Memory B cell (primary cell): ENCODE measurements at regions not wholly inside any gene's neighbourhood (a gene's known extent, or its start where the extent isn't known, plus 50 kb on each side); places are given as distances from the start of the nearest gene placed in this dataset.

ENCODE experiments used
- ATAC-seq: fragments of 150-1000 bp; cut with Tn5 transposase; 2 replicates; pipeline ENCODE4 v1.10.0; 2021; ENCODE audit warnings: low read depth, mild to moderate bottlenecking, moderate library complexity
- DNase-seq, 2 donors: peaks; one replicate each; pipeline ENCODE4 v3.0.0; 2022; ENCODE audit warnings: low spot score in 2 of 2
- H3K27ac Mint-ChIP-seq: one replicate; pipeline ENCODE4 v1.8.0; 2022; ENCODE audit warnings: mild to moderate bottlenecking, moderate library complexity, mixed read lengths
- H3K27me3 Mint-ChIP-seq: one replicate; pipeline ENCODE4 v1.8.0; 2022; ENCODE audit warnings: mixed read lengths
- H3K36me3 Mint-ChIP-seq: one replicate; pipeline ENCODE4 v1.8.0; 2022; ENCODE audit warnings: mild to moderate bottlenecking, mixed read lengths
- H3K4me1 Mint-ChIP-seq: one replicate; pipeline ENCODE4 v1.8.0; 2022; ENCODE audit warnings: mixed read lengths
- H3K4me3 Mint-ChIP-seq: one replicate; pipeline ENCODE4 v1.8.0; 2022; ENCODE audit warnings: mild to moderate bottlenecking, moderate library complexity, mixed read lengths
- H3K9me3 Mint-ChIP-seq: one replicate; pipeline ENCODE4 v1.8.0; 2022; ENCODE audit warnings: mixed read lengths

DNA sequence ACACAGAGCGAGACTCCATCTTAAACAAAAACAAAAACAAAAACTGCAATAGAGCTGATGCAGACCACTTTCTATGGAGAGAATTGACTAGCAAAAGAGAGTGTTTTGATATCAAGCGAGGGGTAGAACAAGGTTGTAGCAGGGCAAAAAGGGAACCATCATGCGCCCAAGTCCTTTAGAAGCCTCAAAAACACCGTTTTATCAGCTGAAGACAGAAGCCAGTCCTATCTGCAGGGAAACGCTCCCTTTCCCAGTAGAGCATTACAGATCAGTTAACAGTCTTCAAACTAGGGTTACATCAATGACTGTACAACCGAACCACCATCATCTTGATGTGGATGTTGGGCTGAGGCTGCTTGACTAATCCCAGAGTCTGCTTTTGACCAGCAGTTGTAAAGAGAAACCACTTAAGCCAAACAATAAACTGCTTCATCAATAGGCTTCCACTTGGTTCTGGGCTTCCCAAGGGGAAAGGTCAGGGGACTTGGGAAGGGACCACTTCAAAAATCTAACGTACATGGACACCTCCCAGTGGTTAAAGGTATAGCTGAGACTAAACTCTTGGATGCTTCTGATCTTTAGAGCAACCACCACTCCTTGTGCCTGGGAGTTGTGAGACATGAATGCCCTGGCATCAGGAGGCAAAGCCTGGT lies 59.6 kb upstream of the SPDEF start:
- Mint-ChIP-seq H3K9me3 (no peaks in the 10 kb centered on the region), H3K27ac (peak overlapping the region; percentile 51)
- no peak for ATAC-seq

DNA sequence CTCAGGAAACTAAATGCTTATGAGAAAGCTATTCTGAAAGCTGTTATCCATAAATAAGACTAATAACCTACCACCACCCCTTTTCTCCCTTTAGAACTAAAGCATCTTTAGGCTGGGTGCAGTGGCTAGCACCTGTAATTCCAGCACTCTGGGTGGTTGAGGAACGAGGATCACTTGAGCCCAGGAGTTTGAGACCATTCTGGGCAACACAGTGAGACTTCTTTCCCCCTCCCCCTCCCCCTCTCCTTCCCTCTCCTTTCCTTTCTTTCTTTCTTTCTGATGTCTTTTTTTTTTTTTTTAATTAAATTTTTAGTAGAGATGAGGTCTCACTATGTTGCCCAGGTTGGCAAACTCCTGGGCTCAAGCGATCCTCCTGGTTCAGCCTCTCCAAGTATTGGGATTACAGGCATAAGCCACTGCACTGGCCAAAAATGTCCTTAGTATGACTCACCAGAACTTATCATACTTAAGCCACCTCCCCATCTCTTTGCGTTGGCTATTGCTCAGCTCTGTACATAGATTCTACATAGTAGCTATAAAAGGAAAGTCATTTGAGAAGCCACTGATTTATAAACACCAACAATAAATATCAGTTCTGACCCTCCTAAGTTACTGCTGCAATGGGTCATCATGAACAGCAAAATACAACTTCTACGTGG lies 54.8 kb upstream of the SPDEF start:
- DNase-seq = no peak
- Mint-ChIP-seq H3K9me3 (no peaks in the 10 kb centered on the region), H3K4me1 (peaks cover 4% of the 10 kb centered on the region), H3K27ac (no peak overlapping the region), H3K27me3 (no peaks in the 10 kb centered on the region), H3K4me3 (no peak overlapping the region), H3K36me3 (peaks cover 7% of the 10 kb centered on the region)
- no peak for ATAC-seq

More for the DNA sequence above, 59.6 kb upstream of the SPDEF start:
- DNase-seq = no peak
- no peak overlapping the region for H3K4me3 Mint-ChIP-seq
- H3K4me1 Mint-ChIP-seq = peaks cover 21% of the 10 kb centered on the region
- peaks cover 15% of the 10 kb centered on the region for H3K36me3 Mint-ChIP-seq
- no peaks in the 10 kb centered on the region for H3K27me3 Mint-ChIP-seq

DNA sequence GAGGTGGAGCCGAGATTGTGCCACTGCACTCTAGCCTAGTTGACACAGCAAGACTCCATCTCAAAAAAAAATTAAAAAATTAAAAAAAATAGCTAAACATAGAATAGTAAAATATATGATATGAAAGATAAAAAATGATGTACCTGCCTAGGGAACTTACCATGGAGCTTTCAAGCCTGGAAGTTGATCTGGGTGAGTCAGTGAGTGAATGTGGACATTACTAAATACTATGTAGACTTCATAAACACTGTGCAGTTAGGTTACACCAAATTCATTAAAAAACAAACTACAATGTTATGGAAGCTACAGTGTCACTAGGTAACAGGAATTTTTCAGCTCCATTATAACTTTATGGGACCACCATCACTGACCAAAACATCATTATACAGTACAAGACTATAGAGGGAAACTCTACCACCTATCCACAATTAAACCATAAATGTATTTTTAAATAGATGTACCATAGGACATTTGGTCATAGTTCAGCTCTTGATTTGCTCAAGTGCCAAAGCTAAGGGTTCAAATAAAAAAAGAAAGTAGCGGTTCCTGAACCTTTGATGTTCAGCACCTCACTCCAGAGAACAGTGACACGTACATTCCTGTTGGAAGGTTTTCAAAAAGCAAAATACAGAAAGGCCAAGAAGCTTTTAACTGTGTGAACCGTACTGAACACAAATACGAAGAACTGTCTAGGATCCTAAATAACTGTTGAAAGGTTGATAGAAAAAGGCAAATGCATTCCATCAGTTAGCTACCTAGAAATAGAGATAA lies 52.4 kb upstream of the SPDEF start:
- DNase-seq (no peak), ATAC-seq (no peak)
- Mint-ChIP-seq H3K9me3 (no peaks in the 10 kb centered on the region), H3K27me3 (no peaks in the 10 kb centered on the region), H3K4me1 (peaks cover 7% of the 10 kb centered on the region), H3K27ac (no peak overlapping the region), H3K4me3 (no peak overlapping the region), H3K36me3 (peaks cover 11% of the 10 kb centered on the region)

- DNase-seq (no peak), ATAC-seq (no peak)
- Mint-ChIP-seq H3K9me3 (no peaks in the 10 kb centered on the region), H3K36me3 (peaks cover 6% of the 10 kb centered on the region), H3K27ac (no peak overlapping the region), H3K4me3 (no peak overlapping the region), H3K27me3 (no peaks in the 10 kb centered on the region), H3K4me1 (peaks cover 7% of the 10 kb centered on the region)
Observed at GRCh38 chr6:34606477-34607265, 50.5 kb upstream of the SPDEF start.
